NCI-H510A (cell line): ENCODE measurements at regions not wholly inside any gene's neighbourhood (a gene's known extent, or its start where the extent isn't known, plus 50 kb on each side); places are given as distances from the start of the nearest gene placed in this dataset.

Experiments
- DNase-seq: peaks from one replicate; lab custom pipeline; 2025; lab: John Stamatoyannopoulos, UW

DNA sequence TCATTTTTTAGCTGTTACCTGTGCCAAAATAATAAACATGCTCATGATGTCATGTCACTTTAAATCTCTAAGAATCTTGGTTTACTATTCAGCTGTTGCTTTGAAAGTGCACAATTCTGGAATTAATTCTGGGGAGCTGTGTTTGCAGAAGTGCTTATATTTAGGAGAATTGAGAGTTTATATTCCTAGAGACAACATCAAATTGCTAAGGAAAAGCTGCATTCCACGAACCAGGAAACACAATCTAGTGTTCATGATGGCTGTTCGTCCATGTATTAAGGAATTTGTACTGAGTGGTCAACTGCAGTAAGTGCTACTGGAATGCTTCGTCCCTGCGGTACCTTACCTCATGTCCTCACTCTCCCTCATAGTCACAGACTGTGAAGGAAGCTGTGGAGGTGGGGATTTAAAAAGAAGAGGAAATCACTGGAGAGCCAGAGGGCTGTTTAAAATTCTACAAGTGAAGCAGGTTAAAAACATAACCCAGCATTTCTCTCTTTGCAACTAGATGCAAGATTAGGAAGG is 161.0 kb downstream of the TRMT11 start:
- no peak for DNase-seq

DNA sequence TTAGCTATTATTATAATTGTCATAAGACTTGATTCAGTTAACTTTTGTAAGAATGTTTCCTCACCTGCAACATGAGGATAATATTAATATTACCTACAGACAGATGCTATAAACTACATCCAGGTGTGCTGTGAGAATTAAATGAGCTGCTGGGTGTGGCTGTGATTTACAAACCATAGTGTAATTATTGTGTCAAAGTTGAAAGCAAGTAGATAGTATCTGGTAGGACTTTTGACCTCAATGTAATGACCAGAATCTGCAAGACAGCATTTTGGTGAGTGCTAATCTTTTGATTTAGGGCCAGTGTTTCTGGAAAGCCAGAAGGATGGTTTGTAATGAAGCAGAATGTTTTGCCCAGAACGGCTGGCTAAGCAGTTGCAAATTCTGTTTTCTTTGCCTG is 162.5 kb downstream of the TRMT11 start:
- DNase-seq: no peak

DNA sequence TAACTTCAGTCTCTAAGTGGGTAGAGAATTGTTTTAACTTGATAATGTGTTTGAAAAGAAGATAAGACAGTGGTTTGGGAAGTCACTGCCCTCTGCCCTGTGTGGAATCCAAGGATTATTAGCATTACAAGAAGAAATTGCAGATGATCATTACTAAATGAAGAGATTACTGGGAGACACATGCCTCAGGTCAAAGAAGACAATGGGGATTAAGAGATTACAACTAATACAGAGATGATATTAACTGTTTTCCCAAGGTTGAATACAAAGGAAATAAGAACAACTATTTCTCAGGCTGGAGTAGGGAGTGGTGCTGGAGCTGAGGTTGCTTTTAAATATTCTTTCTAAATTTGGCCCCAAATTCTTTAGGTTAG is 166.0 kb downstream of the TRMT11 start:
- no peak for DNase-seq

DNA sequence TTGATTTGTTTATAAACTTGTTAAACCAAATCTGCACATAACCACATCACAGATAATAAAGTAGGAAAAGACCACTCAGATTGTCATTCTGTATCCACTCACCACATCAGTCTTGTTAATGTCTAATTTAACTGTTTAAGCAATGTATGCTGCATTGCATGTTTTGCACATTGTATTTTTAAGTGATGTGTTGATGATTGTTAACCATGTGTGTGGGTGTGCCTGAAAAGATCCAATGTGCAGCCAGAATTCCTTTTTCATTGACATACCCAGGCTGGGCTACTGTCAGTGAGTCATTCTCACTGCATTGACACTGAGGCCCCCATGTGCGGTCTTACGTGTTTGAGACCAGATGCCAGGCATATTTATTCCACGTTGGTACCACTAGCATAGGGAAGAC is 167.3 kb downstream of the TRMT11 start:
- no peak for DNase-seq

DNA sequence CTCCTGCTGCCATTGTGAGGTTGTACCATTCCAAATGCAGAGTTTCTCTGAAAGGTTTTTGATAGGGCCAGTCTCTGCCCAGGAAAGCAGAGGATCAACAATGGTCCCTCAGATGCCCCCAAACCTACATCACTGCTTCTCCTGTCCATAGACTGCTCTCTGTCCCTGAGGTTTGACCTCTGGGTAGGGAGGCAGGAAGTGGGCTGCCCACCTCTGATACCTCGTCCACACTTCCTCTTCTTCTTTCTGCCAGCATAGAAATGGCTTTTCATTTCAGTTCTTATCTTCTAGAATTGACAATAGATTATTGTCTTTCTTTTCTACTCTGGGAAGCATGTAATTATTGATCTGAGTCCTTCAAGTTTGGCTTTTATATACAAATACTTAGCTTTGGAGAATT is 170.6 kb downstream of the TRMT11 start:
- DNase-seq: no peak

DNA sequence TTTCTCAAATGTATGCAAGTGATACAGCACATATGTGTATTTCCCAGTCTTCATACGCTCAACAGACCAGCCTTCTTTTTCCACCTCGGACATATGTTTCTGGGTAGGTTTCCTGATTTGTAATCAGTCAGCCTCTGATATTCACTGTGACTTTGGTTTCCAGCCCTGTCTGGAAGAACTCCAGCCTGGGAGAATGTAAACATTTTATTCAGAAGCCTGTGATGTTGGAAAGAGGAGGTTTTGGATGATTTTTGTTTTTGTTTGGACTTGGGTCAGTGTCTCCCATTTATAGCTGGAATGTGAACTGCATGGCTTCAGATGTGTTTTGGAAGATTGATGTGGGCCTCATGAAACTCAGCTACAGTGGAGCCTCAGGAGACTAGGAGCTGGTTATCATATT is 172.2 kb upstream of the CENPW start:
- no peak for DNase-seq

DNA sequence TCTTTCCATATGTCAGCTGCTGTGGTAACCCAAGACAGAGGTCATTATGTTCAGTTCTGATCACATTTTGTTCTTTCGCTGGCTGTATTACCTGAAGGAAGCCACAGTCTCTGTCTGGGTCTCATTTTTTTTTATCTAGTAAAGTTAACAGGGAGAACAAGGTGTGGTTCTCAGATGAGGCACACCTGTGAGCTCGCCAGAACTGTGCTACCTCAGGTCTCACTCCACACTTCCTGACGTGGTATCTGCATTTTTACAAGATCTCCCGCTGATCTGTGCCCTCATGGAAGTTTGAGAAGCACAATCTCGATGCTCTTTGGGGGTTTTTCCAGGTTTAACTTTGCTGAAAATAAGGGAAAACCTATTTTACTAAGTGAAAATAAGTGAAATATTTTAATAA is 169.5 kb upstream of the CENPW start:
- no peak for DNase-seq

DNA sequence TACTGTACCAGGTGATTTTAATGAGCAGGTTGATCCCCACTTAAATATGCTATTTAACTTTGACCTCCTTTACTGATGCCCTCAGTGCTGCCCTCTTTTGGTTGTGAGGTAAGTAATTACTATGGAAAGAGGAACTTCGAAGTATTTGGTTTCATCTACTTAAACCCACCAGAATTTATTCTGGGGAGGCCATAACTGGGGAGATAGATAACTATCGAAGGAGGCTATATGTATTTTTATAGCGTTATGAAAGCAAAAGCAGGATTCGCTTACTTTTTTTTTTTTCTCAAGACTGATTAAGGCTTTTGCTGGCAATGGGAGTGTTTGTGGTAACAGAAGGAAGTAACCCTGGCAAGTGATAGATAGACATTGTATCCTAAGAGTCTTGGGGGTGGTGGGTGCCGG is 168.9 kb upstream of the CENPW start:
- DNase-seq: no peak

DNA sequence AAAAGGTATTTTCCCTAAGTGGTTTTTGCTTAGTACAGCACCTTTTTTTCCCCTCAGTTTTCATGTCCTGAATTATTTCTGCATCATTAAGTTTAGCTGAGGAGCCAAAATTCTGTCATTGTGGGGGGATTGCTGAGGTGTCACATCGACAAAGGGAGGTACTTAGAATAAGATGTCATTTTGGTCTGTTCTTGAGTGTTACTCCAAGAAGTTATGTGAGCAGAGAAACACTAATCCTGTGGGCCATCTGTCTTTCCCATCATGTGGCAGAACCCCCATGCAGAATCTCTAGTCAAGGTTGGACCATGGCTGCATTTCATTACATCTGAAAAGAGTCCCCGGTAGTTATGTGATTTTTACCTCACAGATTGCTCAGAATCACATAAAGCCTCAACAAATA is 167.8 kb upstream of the CENPW start:
- DNase-seq: no peak

DNA sequence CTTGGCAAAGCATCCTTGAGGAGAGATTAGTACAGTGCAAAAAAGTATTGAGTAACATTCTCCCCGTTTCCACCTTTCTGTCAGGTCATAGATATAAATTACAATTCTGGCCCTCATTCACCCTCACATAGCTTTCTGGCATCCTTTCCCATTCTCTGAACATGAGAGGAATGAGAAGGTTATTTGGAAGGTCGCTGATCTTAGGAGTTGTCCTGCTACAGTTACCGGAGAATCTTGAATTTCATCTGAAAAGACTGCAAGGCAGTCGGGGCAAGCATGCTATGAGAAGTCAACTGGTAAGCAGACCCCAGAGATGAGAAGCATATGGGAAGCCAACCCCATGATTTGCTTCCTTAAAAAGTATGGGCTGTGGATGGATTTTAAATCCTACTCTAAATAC is 166.7 kb upstream of the CENPW start:
- DNase-seq: no peak

DNA sequence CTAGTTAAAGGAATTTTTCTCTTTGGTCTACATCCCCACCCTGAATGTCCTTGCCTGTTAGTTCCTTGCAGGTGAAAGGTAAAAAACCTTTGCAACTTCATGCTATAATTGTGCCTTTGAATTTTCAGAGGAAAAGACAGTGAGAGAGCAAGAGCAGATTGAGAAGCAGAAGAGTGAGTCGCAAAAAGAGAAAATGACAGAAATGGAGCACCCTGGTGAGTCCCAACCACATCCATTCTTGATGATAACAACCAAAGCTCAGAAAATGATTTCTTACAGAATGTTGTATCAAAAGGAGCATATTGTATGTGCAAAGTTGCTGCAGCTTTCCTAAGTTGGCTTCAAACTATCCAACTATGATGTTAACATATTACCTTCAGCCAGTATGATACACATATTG is 165.2 kb upstream of the CENPW start:
- DNase-seq: no peak

DNA sequence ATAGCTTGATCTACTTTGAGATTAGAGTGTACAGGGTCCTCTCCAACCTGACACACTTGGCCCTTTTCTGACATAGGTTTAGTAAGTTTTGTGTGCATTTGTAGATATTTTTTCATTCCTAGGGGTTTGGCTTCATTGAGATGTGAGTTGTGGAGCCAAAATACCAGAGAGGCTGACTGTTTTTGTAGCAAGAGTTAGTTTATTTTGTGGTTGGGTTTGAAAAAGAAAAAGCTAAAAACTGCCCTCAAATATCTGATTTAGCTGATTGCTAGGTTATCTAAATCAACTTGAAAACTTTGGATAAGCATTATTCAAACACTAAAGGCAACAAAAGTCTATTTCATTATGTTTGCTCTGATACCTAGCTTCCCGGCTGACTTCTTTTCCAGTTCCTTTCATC is 164.7 kb upstream of the CENPW start:
- no peak for DNase-seq

DNA sequence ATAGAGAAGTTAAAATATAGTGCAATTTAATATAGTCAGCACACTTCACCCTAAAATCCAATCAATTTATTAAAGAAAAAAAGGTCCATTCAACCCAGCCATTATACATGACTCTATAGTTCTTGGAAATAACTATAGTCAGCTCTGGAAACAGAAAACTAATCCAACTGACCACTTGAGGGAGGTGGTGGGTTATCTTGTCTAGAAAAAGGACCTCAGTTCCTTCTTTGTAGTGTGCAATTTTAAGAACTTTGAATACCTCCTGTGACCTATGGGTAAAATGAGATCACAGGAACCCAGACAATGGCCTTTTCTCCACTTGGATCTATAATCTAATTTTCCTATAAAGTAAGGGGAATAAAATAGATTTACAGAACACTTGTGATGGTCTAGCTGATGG is 163.6 kb upstream of the CENPW start:
- no peak for DNase-seq

DNA sequence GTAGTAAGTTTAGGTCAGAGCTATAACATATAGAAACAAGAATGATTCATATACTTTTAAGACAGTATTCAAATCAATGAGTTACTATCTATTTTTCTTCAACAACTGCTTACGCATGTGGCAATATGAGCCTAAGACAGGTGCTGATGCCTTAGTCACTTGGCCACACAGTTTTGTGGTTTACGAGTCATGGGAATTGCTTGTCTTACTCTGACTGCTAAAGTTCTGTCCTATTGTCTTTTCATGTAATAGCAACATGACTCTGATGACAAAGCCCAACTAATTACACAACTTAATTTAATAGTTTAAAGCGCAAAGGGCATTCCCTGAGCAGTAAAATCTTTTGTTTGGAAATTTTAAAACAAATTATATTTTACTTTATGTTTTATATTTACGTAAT is 159.3 kb upstream of the CENPW start:
- DNase-seq: no peak

DNA sequence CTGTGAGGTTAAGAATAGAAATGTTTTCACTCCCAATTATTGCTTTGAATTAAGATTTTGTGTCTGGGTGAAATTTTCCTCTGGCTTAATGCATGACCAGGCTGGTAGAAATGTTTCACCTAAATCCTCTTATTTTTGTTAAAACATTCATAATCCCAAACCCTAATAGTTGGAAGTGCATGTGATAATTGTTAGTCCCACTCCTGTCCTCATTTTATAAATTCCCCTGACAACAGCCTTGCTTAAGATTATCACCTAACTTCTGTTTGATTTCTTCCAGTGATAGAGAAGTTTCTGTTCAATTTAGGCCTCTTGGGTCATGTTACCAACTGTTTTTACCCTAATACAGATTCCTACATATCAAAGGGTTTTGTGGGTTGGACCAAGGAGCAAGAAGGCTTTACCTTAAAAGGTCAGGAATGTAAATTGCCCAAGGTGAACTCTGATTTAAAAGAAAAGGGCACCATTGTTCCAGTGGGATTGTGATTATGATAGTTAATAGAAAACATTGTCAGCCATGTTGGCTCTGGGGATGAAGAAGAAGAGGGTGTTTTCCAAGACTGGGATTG is 158.7 kb upstream of the CENPW start:
- DNase-seq: no peak

DNA sequence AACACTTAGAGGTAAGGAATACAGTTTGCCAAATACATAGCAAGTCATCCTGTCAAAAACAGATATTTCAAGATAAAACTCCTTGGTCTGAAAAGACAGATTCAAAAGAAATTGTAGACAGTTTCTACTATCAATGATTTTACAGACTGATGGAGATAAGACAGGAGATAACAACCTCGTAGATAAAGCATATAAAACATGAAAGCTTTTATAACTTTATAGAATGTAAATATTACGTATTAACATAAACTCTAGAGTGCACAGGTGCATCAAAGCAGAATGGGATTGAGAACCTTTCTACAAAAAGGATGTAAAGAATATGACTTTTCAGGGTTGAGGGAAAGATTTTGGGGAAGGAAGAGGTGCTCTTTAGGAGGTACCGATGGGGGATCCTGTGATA is 158.0 kb upstream of the CENPW start:
- DNase-seq: no peak

DNA sequence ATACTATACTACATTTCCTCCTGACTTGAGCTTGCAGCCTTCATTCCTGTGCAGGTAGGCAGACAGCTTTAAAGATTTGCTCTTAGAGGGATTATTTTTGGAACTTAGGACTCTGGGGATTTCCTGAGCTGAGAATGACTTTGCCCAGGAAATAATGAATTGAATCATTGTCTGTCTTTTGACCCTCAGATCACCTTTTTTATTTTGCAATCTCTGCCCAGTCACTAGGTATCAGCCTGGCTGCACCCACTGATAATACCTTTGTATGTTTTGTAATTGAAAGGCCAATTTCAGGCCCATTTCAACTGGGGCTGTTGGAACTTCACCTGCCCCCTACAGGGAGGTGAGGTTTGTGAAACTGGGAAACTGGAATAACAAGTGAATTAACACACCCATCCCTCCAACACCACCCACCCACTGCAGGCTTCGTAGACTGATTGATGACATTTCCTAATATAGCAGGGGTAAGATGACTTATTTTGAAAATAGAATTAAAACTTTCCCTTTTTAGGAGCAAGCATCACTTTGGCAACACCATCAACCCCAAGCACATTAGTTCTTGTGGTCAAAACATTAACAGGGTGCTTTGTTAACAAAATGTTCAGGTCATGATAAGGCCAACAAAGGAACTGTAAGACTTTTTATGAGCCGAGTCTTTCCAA is 157.1 kb upstream of the CENPW start:
- no peak for DNase-seq

DNA sequence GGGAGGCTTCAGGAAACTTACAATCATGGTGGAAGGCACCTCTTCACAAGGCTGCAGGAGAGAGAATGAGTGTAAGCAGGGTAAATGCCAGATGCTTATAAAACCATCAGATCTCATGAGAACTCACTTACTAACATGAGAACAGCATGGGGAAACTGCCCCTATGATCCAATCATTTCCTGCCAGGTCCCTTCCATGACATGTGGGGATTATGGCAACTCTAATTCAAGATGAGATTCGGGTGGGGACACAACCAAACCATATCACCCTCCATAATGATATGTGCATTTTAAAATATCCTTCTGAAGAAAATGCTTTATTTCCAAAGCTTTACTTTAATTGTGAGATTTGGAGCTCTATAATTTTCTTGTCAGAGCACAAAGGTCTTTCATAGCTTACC is 154.1 kb upstream of the CENPW start:
- no peak for DNase-seq

DNA sequence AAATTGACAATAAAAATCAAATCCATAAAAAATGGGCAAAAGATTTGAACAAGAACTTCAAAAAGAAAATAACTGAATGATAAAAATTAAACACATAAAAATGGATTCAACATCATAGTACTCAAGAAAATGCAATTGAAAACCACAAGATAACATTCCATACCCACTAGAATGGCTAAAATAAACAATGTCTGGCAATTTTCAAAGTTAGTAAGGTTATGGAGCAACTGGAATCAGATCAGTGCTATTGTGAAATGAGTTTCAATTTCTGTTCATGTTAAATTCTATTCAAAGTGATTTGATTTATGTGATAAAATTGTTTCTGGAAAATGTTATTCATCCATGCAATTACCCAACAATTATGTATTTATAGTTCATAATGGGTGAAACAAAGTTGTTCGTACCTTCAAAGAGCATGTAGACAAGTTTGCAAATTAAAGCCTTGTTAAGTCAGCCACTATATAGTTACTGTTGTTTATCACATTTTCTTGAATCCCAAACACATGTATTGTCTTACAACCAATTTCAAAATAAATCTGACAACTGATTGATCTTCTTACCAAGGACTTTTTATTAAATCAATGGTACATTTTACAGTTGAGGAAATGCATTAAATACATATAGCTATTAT is 151.5 kb upstream of the CENPW start:
- DNase-seq: no peak

DNA sequence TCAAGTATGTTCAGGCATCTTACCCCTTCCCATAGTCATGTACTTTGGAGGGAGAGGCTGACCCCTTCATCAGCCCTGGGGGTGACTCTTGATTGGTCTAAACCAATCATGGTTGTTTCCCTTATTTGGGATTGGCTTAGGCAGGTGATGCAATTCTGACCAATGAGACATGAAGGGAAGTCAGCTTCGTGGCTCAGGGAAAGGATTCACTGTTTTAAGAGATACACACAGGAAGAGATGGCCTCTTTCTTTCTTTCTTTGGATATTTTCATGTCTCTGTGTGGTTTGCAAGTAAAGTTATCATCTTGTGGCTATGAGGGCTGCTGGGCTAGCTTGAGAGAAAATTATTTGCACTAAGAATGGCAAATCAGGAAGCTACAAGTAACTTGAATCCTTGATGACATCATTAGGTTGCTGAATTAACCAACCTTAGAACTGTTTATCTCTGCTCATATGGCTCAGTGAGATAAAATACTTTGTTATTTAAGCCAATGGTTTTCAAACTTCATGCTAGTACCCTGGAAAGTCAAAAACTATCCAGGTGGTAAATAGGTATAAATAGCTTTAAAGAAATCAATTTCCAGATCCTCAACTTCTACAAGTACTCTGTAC is 144.2 kb upstream of the CENPW start:
- DNase-seq: no peak

DNA sequence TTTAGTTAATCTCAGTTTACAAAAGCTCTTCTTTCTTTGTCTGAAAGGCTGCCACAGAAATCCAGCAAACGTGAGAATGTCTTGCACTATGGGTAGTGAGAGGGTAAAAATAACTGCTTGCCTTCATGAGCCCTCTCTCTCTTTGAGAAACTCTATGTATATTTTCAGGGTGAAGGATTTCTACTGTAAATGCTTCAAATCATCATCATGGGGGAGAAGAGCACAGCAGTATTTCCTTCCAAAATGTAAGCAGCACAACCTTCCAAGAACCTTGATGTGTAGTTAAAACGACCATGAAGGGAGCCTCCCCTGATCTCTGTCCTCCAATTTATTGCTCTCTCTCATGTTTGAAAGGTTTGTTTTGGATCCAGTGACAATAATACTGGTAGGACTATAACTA is 141.3 kb upstream of the CENPW start:
- no peak for DNase-seq

DNA sequence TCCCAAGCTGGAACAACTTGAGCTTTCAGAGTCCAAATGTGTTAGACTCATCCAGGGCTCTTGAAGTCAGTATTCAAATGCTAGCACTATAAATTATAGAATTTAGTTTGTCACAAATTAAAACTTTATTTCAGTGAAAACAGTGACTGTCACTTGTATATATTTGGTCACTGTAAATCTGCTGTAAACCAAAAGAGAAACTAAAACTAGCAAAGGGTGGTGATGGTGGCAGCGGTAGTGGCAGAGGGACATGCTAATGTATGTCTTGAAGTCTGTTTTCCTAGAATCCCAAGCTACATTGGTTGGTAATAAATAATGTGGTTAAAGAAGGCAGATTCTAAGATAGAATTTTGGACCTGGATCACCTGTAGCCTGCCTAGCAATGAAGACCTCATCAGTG is 140.4 kb upstream of the CENPW start:
- no peak for DNase-seq

DNA sequence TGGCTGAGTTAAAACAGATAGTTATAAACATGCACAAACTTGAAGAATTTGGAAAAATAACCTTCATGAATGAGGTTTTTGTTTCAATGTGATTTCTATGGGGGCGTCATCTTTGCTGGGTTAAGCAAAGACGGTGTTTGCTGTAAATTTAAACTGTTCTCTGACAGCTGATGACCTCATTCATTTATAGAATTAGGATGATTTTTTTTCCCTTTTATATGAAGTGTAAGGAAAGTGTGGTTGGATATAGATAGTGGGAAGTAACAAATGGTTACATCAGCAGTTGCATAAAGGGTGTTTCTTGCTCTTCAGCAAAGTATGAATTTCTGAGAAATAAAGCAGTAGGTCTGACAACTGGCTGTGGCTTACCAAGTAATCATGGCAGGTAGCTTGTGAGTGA is 137.2 kb upstream of the CENPW start:
- no peak for DNase-seq
